ENCODE measurements at regions not wholly inside any gene's neighbourhood (a gene's known extent, or its start where the extent isn't known, plus 50 kb on each side); places are given as distances from the start of the nearest gene placed in this dataset.

DNA sequence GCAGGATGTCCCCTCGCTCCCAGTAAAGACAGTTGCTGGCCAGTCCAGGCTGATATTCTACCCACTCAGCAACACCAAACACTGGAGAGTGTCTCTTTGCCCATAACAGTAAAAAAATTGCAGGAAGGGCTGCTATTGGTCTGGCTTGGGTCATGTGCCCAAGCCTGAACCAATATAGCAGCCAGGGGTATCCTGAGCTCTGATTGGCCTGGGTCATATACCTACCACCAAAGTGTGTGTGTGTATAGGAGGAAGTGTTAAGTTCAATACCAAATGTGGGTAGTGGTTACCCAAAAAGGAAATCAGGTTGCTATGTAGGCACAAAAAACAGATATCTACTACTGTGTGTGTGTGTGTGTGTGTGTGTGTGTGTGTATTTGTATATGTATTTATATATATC is 373.2 kb downstream of the BCOR start:
- no peak for DNase-seq (ENCODE audit: low read depth in 2 of 3, low spot score in 1 of 3)

DNA sequence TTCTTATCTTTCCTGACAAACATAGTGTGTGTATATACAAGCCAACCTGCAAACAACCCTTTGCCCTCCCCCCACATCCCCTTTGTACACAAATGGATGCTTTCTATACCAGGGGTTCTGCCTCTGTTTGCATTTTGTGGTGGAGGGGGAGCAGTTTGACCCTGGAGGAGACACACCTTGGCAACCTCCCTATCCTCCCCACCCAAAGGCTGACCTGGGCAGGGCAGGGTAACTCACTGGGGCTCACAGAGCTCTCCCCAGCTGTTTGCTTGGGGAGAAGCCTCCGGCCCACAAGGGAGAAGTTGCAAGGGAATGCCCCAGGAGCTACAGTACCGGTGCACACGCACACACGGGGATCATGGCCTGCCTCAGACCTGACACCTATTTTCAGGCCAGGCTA is 372.6 kb downstream of the BCOR start:
- DNase-seq (ENCODE audit: low read depth in 2 of 3, low spot score in 1 of 3), result no peak

DNA sequence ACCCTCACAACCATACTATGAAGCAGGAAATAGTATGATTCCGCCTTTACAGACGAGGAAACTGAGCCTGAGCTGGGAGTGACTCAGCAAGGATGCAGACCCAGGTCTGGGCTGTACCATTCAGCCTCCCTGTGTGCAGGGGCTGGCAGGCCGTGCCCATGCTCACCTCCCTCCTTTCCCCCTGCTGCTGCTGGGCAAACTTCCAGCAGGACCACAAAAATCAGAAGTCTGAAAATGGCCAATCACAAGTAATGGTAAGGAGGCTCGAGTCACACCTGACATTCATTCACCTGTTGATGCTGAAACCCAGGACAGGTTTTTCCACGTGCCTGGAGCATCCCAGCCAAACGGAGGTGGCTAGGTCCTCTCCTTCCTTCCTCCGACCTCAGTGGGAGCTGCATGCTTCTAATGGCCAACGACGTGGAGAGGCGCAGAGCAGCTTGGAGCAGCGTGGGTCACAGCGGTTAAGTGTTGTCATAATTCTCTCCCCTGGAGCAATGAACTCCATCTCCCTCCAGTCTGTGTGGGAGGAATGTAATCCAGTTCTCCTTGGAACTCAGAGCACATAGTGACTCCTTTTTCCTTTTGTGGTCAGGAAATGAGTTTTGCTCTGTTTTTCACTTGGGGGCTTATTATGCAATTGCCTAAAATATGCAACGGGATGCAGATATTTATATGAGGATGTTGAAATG is 371.7 kb downstream of the BCOR start:
- DNase-seq (ENCODE audit: low read depth in 2 of 3, low spot score in 1 of 3), result no peak

DNA sequence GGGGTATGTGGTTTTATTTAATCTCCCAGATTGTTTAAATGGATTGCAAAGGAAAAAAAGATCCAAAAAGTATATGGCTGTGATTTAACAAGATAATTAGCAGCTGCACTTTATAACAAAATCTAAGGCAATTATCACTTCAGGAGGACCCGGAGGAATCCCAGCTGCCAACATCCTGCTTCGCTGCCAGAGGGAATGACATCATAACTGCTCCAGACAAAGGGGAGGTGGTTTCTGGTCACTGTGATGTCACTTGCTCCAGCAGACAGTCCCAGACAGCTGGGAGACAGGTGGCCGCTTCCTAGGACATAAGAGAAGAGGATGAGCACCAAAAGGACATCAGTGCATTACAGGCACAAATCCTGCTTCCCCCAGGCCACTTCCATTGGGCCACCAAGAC is 371.0 kb downstream of the BCOR start:
- DNase-seq (ENCODE audit: low read depth in 2 of 3, low spot score in 1 of 3), result no peak

DNA sequence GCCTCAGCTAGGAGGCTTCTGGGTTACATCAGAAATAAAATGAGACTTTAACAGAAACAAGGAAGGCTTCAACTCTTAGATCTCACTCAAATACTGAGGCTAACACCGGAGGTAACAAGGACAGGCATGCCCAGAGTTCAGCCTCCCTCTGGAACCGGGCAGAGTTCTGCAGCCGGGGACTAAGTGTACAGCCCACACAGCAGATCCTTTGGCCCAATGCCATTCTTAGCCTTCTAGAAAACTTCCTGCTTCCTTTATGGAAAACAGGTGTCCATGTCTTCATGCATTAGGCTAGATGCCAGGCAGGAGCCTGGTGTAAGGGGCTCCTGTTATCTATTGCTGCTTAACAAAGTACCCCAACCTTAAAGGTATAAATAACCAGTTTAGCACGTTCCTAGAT is 369.7 kb downstream of the BCOR start:
- DNase-seq (ENCODE audit: low read depth in 2 of 3, low spot score in 1 of 3), result no peak

DNA sequence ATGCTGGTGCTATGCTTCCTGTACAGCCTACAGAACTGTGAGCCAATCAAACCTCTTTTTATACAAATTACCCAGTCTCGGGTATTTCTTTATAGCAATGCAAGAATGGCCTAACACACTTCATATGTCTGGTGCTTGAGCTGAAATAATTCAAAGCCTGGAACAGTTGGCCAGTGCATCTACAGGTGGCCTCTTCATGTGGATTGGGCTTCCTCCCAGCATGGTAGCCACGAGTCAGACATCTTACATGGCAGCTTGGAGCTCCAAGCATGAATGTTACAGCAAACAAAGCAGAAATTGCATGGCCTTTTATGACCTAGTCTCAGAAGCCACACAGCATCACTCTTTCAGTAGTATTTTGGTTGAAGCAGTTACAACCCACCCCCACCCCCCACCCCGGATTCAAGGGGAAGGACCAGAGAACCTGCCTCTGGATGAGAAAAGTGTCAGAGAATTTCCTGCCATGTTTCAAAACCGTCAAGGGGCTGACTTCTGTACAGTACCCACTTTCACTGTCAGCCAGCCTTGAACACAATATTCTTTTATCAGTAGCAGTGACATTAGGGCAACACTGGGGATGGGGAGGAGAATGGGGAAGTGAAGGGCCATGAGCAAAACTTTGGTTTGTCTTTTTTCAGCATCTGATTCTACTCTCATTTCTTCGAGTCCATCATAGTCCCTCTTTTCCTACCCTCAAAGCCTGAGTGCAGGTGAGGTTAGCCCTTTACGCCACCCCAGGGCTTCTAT is 368.7 kb downstream of the BCOR start:
- no peak for DNase-seq (ENCODE audit: low read depth in 2 of 3, low spot score in 1 of 3)

DNA sequence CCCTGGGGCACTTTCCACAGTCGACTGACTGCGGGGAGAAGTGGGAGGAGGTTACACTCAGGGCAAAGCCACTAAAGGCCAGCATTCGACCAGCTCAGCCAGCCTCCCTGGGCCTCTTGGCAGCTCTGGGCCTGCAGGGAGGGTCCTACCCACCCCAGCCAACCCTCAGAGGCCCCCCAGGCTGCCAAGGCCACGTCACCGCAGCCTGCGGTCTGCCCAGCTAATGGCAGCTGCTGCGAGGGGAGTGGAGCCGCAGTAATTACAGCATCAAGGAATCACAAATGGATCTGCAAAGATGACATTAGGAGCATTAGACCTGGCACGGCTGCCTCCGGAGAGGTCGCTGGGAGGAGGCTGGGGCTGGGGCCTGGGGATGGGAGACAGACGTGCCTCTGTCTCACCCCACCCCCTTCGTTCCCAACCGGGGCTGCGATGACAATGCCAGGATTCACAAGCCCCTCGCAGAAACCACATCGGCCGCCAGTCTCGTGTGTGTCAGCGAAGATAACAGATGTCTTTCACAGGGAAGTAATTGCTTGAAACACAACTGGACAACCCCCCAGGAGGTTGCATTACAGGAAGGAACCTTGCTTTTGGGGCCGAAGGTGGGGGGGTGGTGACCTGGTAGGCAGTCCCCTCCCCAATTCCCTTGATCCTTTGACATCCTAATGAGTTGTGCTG is 367.6 kb downstream of the BCOR start:
- DNase-seq (ENCODE audit: low read depth in 2 of 3, low spot score in 1 of 3), result no peak

DNA sequence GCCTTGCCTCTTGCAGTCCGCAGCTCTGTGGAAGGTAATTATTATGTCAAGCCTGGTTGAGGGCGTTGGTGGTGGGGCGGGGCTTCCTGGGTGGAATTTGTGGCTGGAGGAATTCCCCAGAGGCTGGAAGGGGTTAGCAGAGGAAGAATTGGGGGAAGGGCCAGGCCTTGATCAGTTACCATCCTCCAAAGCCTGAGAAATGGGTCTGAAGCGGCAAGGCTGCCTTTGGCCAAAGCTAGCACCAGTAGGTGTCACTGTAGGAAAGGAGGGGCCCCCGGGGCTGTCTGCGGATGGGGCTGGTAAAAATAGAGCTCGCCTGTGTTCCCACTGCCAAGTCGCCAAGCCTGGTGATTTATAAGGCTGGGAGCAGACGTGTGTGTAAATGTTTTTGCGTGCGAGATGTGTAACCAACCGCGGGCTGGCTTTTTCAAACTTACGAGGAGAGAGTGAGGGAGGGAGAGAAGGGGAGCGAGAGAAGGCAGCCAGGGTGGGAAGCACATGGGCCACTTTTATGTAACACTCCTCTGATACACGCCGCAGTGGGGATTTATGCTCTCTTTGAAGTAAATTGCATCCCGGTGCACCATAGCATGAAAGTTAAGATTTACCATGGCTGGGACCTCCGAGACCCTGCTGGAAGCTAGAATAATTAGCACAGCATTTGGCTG is 367.0 kb downstream of the BCOR start:
- peak; percentile 26 to 56 (median 30) for DNase-seq (ENCODE audit: low read depth in 2 of 3, low spot score in 1 of 3)

DNA sequence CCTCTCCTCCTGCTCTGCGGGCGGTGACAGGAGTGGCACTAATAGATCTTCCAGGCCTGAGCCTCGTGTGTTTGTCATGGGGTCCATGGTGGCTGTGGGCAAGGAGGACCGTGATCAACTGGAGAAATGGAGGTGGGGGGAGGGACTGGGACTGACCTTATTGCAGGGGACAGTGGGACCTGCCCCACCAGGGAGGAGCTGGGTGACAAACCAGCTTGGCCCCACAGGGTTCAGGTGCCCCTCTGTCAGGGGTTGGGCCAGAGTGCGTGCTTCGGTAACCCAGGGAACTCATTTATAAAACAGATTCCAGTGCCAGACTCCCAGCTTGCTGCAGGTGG is 366.5 kb downstream of the BCOR start:
- no peak for DNase-seq (ENCODE audit: low read depth in 2 of 3, low spot score in 1 of 3)

DNA sequence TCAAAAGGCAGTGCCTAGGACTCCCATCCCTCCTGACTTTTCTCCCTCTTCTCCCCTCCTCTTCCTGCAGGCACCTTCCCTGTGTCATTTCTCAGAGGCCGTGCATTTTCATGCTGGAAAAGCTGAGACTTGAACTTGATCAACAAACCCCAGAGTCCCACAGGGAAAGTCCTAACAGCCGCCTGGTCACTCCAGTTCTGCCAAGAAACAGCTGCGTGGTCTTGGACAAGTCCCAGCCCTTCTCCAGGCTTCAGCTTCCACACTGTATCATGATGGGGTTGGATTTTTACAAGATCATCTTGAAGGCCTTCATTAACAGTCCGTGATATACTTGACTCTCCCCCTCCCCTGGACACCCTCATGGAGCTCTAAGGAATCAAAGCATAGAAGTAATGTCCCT is 366.0 kb downstream of the BCOR start:
- no peak for DNase-seq (ENCODE audit: low read depth in 2 of 3, low spot score in 1 of 3)

DNA sequence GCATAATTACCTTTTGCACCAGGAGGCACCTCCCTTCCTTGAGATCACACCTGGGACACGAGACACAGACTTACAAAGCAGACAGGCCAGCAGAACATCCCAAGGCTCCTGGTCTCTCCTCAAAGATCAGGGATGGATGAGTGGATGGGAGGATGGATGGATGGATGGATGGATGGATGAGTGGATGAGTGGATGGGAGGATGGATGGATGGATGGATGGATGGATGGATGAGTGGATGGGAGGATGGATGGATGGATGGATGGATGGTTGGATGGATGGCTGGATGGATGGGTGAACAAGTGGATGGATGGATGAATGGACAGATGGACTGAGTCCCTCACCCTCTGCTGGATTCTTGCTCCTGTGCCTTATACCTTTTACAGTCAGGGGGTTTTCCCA is 364.0 kb downstream of the BCOR start:
- no peak for DNase-seq (ENCODE audit: low read depth in 2 of 3, low spot score in 1 of 3)

DNA sequence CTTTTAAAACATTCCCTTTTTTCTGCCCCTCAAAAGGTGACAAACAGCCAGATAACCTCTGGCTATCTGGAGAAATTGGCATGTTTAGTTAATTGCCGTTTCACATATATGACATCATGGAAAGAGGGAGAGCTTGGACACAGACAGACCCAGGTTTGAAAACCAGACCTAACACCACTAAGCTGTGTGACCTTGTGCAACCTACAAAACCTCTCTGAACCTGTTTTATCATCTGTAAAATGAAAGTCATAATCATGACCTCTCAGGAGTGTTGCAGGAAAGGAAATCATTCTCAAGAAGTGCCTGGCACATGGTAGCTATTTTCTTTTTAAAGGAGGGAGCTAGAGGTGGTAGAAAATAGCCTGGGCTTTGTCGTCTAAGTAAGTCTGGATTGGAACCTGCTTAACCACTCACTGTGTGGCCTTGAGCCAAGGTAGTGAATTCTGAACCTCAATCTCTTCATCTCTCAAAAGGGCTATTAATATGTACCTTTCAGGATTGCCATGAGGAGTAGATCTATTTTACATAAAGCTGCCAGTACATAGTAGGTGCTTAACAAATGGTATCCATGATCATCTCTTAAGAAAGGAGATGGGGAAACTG is 363.5 kb downstream of the BCOR start:
- no peak for DNase-seq (ENCODE audit: low read depth in 2 of 3, low spot score in 1 of 3)

DNA sequence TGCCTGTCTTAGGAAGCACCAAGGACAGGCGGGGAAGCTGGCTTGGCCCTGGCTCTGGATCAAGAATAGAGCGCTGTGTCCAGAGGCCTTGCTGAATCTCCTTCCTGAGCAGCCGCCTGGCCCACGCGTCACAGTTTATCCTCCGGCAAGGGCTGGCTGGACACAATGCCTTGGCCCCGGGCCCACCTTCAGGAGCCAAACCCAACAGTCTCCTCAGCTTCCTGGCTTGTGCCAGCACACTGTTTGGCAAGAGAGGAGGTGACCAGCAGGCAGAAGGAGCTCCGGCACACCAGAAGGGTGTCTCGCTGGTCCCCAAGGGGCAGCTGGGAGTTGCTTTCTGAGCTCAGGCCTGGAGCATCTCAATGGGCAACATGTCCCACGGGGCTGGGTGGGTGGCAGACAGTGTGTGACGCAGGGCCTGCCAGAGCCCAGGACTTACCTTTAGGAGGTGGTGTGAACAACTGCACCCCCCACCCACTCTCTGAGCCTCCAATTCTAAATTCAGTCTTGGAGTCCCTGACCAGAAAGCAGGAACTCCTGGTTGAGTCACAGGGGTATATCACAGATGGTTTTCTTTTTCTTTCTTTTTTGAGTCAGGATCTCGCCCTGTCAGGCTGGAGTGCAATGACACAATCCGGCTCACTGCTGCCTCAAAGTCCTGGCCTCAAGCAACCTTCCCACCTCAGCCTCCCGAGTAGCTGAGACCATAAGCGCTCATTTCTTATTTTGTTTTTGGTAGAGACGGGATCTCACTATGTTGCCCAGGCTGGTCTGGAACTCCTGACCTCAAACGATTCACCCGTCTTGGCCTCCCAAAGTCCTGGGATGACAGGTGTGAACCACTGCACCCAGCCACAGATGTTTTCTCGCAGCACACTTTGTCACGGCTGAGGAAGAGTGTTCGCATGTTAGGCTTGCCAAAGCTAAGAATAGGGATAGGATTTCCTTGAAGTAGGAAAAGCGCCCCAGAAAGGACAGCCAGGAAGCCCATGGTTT is 361.2 kb downstream of the BCOR start:
- no peak for DNase-seq (ENCODE audit: low read depth in 2 of 3, low spot score in 1 of 3)

DNA sequence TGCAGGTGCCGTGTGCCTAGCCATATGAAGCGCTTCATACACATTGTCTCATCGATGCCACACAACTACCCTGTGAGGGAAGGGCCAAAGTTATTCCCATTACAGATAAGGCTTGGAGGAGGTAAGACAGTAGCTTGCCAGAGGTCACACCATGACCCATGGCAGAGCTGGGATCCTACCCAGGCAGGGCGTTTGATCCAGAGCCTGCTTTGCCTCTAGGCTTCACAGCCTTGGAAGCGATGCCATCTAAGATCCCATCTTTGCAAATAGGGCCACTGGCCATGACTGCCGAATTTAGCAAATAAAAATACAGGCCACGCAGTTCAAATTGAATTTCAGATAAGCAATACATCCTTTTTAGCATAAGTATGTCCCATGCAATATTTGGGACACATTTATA is 358.2 kb downstream of the BCOR start:
- no peak for DNase-seq (ENCODE audit: low read depth in 2 of 3, low spot score in 1 of 3)

DNA sequence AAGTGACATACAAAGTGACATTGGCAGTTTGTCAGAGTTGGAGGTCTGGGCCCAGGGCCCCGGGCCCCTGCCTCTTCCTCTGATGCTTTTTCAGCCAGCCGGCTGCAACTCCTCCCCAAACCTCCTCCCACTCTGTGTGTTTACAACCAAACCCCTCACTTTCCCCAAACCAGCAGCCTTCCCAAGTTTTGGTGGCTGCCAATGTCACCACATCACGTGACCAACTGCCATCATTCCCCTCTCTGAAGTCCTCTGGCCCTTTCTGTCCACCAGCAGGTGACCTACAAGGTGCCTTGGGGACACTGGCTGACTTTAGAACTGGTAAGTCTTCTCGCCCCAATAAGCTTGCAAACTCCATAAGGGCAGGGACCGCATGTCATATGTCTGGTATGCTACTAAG is 357.7 kb downstream of the BCOR start:
- DNase-seq (ENCODE audit: low read depth in 2 of 3, low spot score in 1 of 3), result no peak

DNA sequence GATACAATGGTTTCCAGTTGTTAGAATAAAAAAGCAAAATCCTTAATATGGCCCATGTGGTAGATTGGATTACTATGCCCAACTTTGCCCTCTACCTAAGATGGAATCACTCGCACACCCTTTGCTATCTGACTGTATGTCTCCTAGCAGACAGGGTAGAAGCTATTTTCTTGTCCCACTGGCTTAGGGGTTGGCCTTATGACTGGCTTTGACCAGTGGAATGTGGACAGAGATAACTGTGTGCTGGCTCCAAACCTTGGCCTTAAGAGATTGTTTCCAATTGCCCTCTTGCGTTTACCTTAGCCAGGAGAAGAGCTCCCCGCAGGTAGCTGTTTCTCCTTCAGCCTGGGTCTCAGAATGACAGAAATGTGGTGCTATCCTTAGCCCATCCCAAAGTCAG is 355.9 kb downstream of the BCOR start:
- DNase-seq (ENCODE audit: low read depth in 2 of 3, low spot score in 1 of 3), result no peak

DNA sequence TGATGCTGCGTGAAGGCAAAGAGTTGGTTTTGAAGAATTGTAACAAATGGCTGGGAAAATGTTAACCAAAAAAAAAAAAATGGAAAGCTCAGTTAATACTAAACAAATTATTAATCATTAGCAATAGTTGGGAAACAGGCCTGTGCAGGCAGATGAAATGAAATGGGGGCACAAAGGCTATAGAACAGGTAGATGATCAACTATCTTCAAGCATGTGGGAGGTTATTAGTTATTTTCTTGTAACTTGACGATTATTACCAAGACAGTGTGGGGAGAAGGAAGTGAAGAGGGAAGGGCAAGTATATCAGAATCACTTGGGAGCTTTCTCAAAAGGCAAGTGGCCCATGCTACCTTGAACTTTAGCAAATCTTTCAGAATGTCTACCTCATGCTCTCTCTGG is 351.9 kb downstream of the BCOR start:
- no peak for DNase-seq (ENCODE audit: low read depth in 2 of 3, low spot score in 1 of 3)

DNA sequence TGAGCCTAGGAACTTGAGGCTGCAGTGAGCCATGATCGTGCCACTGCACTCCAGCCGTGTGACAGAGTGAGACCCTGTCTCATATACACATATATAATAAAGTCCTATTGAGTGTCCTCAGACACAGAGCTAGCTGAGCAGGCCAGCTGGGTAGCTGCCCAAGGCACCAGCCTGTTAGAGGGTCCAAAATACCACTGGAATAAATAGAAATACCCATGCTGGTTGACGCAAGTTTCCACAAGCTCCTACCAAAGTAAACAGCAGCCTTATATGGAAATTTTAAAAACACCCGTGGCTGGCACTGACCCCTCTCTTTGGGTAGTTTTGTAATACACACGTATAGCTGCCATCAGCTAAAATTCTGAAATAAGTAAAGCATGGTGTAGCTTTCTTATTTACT is 348.6 kb downstream of the BCOR start:
- DNase-seq (ENCODE audit: low read depth in 2 of 3, low spot score in 1 of 3), result no peak

DNA sequence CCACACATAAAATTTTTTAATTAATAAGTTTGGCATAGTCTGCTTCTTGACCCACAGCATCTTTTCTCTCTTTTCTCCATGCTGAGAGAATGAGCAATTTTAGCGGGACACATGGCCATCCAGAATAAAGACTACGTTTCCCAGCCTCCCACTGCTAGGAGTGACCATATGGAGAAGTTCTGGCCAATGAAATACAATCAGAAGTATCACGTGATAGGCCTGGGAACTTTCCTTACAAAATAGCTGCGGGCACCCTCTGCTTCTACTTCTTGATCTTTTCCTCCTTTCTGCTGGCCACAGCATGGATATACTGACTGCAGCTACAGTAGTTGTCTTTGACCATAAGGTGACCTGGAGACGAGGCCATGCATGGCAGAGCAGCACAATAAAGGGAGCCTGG is 348.0 kb downstream of the BCOR start:
- no peak for DNase-seq (ENCODE audit: low read depth in 2 of 3, low spot score in 1 of 3)

DNA sequence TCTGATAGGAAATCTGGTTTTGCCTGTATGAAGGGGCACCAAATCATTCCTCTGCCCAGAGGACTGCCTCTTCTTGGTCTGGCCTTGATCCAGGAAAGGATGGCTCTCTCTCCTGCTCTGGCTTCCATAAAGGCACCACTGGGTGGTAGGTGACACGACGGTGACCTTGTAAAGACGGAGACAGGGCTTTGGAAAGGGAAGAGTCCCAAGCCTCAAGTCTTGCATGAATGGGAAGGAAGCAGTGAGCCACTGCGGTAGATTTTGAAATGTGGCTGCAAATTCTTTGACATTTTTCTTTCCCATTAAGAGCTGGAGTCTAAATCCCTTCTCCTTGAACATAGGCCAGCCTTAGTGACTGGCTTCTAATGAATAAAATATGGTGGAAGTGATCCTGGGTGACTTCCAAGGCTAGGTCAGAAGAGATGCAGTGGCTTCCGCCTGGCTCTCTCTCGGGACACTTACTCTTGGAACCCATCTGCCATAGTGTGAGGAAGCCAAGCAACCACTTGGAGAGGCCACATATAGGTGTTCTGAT is 347.4 kb downstream of the BCOR start:
- no peak for DNase-seq (ENCODE audit: low read depth in 2 of 3, low spot score in 1 of 3)

All from stimulated activated CD4-positive, alpha-beta T cell treated with anti-CD3 and anti-CD28 coated beads, Interleukin-12 subunit alpha, Interleukin-12 subunit beta, amount 100 ng/mL, for 48 hours (primary cell).